ENCODE measurements at regions not wholly inside any gene's neighbourhood (a gene's known extent, or its start where the extent isn't known, plus 50 kb on each side); places are given as distances from the start of the nearest gene placed in this dataset.

DNA sequence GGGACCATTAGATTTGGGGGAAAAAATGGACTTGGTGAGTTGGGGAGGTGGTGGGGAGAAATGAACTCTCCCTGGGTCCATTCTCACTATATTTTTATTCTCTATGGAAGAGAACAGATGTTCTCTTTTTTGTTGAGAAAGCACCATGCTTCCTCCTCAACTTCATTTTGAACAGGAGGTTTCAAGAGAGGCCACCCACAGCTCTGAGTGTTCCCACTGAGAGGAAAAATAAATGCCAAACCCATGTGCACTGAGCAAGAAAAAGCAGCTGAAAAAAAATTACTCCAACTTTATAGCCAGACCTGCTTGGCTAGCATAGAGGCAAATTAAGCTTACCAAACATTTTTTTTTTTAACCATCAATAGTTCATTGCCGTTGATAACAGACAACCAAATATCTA is 883.6 kb downstream of the KCNJ2 start:
- H3K36me3 ChIP-seq (ENCODE audit: control insufficient read depth in 4 of 4, insufficient read depth in 3 of 4, low read depth in 1 of 4, low read length in 3 of 4): no peaks in the 10 kb centered on the region
- H3K27ac ChIP-seq (ENCODE audit: low read depth in 1 of 2, low read length in 2 of 2): no peak overlapping the region
- H3K9ac ChIP-seq (ENCODE audit: low read depth in 1 of 2, low read length in 2 of 2): no peak overlapping the region
- DNase-seq (ENCODE audit: low spot score): no peak
- no peaks in the 10 kb centered on the region for H3K27me3 ChIP-seq (ENCODE audit: control insufficient read depth in 4 of 4, insufficient read depth in 4 of 4, low read length in 3 of 4)
- 83% methylated on average over 1 of the region's 1 CpG for WGBS
- TF ChIP-seq EGR1 (IDR thresholded peaks at IDR 0.05; ENCODE audit: low read depth in 2 of 2) (no peak), HNF4A (conservative IDR thresholded peaks at IDR 0.05) (no peak), TAF1 (conservative IDR thresholded peaks at IDR 0.05) (no peak), YY1 (IDR thresholded peaks at IDR 0.05) (no peak), HNF4G (IDR thresholded peaks at IDR 0.05) (no peak), RAD21 (IDR thresholded peaks at IDR 0.05) (no peak), FOXA1 (IDR thresholded peaks at IDR 0.05) (no peak), NR2F2 (IDR thresholded peaks at IDR 0.05) (no peak), SP1 (IDR thresholded peaks at IDR 0.05) (no peak)
- TF ChIP-seq, protein P1, sequence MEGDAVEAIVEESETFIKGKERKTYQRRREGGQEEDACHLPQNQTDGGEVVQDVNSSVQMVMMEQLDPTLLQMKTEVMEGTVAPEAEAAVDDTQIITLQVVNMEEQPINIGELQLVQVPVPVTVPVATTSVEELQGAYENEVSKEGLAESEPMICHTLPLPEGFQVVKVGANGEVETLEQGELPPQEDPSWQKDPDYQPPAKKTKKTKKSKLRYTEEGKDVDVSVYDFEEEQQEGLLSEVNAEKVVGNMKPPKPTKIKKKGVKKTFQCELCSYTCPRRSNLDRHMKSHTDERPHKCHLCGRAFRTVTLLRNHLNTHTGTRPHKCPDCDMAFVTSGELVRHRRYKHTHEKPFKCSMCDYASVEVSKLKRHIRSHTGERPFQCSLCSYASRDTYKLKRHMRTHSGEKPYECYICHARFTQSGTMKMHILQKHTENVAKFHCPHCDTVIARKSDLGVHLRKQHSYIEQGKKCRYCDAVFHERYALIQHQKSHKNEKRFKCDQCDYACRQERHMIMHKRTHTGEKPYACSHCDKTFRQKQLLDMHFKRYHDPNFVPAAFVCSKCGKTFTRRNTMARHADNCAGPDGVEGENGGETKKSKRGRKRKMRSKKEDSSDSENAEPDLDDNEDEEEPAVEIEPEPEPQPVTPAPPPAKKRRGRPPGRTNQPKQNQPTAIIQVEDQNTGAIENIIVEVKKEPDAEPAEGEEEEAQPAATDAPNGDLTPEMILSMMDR (IDR thresholded peaks at IDR 0.05; ENCODE audit: low read depth, low read length, missing input control): no peak
- no peaks in the 10 kb centered on the region for H3K9me3 ChIP-seq (ENCODE audit: control insufficient read depth in 4 of 4, low read length in 3 of 4)
- peaks cover 0 to 5% (median 0%) of the 10 kb centered on the region in 4 donors for H3K4me1 ChIP-seq (ENCODE audit: control insufficient read depth in 4 of 4, insufficient read depth in 4 of 4, low read length in 3 of 4)
- no peak overlapping the region for H3K4me3 ChIP-seq (ENCODE audit: low read depth in 1 of 3, low read length in 3 of 3)

DNA sequence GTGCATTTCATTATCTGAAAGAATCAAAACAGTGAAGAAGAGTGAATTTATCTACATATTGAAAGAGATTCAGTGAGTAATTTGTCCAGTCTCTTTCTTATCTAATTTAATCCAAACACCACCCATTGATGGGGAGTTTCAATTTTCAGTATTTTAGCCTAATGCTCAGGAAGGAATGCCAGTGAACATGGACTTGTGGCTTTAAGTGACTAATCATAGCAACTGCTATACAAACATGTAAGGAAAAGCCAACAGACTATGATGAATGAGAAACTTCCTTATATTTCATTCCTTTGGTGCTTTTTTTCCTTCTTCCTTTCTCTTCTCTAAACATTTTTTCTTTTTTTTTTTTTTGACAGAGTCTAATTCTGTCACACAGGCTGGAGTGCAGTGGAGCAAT is 885.8 kb downstream of the KCNJ2 start:
- DNase-seq (ENCODE audit: low spot score): no peak
- H3K27me3 ChIP-seq (ENCODE audit: control insufficient read depth in 4 of 4, insufficient read depth in 4 of 4, low read length in 3 of 4): no peaks in the 10 kb centered on the region
- H3K4me3 ChIP-seq (ENCODE audit: low read depth in 1 of 3, low read length in 3 of 3): no peak overlapping the region
- H3K27ac ChIP-seq (ENCODE audit: low read depth in 1 of 2, low read length in 2 of 2): no peak overlapping the region
- H3K9me3 ChIP-seq (ENCODE audit: control insufficient read depth in 4 of 4, low read length in 3 of 4): no peaks in the 10 kb centered on the region
- no peaks in the 10 kb centered on the region for H3K36me3 ChIP-seq (ENCODE audit: control insufficient read depth in 4 of 4, insufficient read depth in 3 of 4, low read depth in 1 of 4, low read length in 3 of 4)
- H3K4me1 ChIP-seq (ENCODE audit: control insufficient read depth in 4 of 4, insufficient read depth in 4 of 4, low read length in 3 of 4): peaks cover 0 to 5% (median 0%) of the 10 kb centered on the region in 4 donors
- TF ChIP-seq NR2F2 (IDR thresholded peaks at IDR 0.05) (no peak), SP1 (IDR thresholded peaks at IDR 0.05) (no peak), RAD21 (IDR thresholded peaks at IDR 0.05) (no peak), RXRA (IDR thresholded peaks at IDR 0.05) (no peak), FOXA1 (IDR thresholded peaks at IDR 0.05) (no peak), HNF4A (conservative IDR thresholded peaks at IDR 0.05) (no peak), EGR1 (IDR thresholded peaks at IDR 0.05; ENCODE audit: low read depth in 2 of 2) (no peak)
- TF ChIP-seq, protein P1 (IDR thresholded peaks at IDR 0.05; ENCODE audit: low read depth, low read length, missing input control): no peak
- TF ChIP-seq, protein P2, sequence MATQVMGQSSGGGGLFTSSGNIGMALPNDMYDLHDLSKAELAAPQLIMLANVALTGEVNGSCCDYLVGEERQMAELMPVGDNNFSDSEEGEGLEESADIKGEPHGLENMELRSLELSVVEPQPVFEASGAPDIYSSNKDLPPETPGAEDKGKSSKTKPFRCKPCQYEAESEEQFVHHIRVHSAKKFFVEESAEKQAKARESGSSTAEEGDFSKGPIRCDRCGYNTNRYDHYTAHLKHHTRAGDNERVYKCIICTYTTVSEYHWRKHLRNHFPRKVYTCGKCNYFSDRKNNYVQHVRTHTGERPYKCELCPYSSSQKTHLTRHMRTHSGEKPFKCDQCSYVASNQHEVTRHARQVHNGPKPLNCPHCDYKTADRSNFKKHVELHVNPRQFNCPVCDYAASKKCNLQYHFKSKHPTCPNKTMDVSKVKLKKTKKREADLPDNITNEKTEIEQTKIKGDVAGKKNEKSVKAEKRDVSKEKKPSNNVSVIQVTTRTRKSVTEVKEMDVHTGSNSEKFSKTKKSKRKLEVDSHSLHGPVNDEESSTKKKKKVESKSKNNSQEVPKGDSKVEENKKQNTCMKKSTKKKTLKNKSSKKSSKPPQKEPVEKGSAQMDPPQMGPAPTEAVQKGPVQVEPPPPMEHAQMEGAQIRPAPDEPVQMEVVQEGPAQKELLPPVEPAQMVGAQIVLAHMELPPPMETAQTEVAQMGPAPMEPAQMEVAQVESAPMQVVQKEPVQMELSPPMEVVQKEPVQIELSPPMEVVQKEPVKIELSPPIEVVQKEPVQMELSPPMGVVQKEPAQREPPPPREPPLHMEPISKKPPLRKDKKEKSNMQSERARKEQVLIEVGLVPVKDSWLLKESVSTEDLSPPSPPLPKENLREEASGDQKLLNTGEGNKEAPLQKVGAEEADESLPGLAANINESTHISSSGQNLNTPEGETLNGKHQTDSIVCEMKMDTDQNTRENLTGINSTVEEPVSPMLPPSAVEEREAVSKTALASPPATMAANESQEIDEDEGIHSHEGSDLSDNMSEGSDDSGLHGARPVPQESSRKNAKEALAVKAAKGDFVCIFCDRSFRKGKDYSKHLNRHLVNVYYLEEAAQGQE (IDR thresholded peaks at IDR 0.05): no peak
- TF ChIP-seq, protein P3, sequence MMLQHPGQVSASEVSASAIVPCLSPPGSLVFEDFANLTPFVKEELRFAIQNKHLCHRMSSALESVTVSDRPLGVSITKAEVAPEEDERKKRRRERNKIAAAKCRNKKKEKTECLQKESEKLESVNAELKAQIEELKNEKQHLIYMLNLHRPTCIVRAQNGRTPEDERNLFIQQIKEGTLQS (IDR thresholded peaks at IDR 0.05): no peak
- no peak overlapping the region for H3K9ac ChIP-seq (ENCODE audit: low read depth in 1 of 2, low read length in 2 of 2)

Data from liver (tissue), 8 donors.